ENCODE measurements at regions not wholly inside any gene's neighbourhood (a gene's known extent, or its start where the extent isn't known, plus 50 kb on each side); places are given as distances from the start of the nearest gene placed in this dataset.

- no peak for TF ChIP-seq ATF2 (IDR thresholded peaks at IDR 0.05; ENCODE audit: low read length)
- TF ChIP-seq TCF12 (IDR thresholded peaks at IDR 0.05; ENCODE audit: low read depth, low read length), result no peak
- no peak for TF ChIP-seq BACH1 (IDR thresholded peaks at IDR 0.05; ENCODE audit: borderline replicate concordance)
- no peak for TF ChIP-seq TARDBP (IDR thresholded peaks at IDR 0.05; ENCODE audit: borderline replicate concordance)
- no peak for TF ChIP-seq FOXM1 (IDR thresholded peaks at IDR 0.05; ENCODE audit: low read depth, low read length)
- no peak for TF ChIP-seq CREB1 (IDR thresholded peaks at IDR 0.05; ENCODE audit: low read depth)
- TF ChIP-seq ZNF687 (IDR thresholded peaks at IDR 0.05), result no peak
- no peak for TF ChIP-seq CHD2 (IDR thresholded peaks at IDR 0.05; ENCODE audit: borderline replicate concordance, low read depth, low read length)
- TF ChIP-seq JUND (IDR thresholded peaks at IDR 0.05; ENCODE audit: low read depth, low read length), result no peak
- TF ChIP-seq NFIC (IDR thresholded peaks at IDR 0.05; ENCODE audit: low read depth, low read length), result no peak
- TF ChIP-seq MXI1 (IDR thresholded peaks at IDR 0.05; ENCODE audit: low read depth, low read length), result no peak
- no peak for TF ChIP-seq SIX5 (IDR thresholded peaks at IDR 0.05; ENCODE audit: low read depth, low read length, severe bottlenecking)
- no peak for TF ChIP-seq TCF3 (IDR thresholded peaks at IDR 0.05; ENCODE audit: borderline replicate concordance, insufficient read depth, low read depth, low read length)
Observed at GRCh38 chr17:12227547-12227946, 206.9 kb downstream of the MAP2K4 start (continued).

All from GM12878 (cell line).